AG20443 (cell line): ENCODE measurements at regions not wholly inside any gene's neighbourhood (a gene's known extent, or its start where the extent isn't known, plus 50 kb on each side); places are given as distances from the start of the nearest gene placed in this dataset.
A peak's percentile ranks its signal among the peaks of the same experiment; 100 is the strongest.

Experiments used
- DNase-seq: peaks from one replicate; pipeline ENCODE4 v3.0.0; 2012; ENCODE audit warnings: low spot score, mixed read lengths

DNA sequence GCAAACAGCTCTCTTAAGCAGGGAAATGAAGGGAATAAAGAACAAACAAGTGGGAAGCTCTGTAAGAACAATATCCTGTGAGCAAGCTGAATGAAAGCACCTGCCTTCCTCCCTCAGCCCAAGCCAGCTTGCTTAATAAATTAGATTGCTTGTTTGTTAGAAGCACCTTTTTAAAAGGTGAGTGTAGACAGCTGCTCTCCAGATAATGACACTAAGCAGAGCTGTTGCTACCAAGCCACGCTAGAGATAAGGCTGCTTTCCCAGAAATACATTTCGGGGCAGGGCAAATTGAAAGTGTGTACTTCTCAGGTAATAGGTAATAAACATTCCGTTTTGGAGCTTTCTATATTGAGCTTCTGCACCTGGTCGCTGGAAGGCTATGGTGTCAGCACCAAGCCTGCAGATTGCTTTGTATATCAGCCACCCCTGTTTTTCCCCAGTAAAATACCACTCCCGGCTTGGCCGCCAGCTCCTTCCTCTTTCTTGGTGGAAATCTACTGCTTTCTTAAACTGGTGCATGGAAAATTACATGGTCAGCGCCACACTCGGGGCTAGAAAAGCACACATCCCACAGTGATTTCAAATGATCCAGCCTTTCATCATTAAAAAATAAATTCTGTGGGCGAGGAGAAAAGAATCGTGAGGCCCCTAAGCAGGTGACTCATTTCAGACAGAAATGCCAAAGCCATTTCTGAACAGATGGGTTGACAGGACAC lies 151.3 kb downstream of the ETS2 start:
- DNase-seq, result peak; percentile 20

DNA sequence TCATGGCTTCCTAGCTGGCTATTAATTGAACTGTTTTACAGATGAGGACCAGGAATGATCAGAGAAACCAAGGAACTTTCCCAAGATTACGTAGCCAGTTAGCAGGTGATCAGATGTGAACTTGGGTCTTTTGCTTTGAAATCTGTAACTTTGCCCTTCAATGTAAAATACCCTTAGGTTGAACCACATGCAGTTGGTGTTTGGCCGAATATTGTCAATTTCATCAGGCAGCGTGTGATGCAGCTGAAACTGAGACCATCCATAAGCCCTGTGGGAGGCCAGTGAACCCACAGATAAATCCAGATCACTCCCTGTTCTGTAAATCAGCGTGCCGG lies 150.8 kb downstream of the ETS2 start:
- DNase-seq, result no peak

DNA sequence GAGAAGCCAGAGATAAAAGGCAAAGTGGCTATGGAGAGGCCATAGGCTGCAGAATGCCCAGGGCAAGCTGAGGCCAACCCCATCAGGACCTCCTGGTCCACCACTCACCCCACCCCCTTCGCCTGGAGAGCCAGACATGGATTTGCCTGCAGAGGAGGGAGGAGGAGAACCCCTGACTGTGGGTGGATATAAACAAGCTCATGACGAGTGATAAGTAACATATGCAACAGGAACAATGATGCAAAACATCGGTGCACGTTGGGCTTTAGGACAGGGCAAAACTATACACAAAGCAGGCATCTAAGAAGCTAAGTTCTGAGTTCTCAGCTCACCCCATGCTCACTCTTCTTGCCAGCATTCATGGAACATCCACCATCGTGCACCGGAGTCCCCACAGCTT lies 150.3 kb downstream of the ETS2 start:
- DNase-seq, result no peak

DNA sequence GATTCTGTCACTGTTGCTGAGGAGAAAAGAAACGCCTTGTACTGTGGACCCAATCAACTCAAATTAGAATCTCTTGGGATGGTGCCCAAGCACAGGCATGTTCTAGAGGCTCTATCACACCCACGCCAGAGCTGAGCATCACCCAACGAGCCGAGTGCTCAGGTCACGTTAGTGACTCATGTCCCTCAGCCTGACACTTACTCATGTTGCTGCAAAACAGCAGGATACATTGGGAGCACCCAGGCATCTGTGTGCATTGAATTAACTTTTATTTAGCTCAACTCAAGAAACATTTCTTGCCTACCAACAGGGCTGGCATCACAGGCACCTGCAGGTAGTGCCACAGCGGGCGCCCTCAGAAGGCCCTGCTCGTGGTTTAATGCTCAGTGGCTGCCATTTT lies 149.8 kb downstream of the ETS2 start:
- DNase-seq, result peak; percentile 53

DNA sequence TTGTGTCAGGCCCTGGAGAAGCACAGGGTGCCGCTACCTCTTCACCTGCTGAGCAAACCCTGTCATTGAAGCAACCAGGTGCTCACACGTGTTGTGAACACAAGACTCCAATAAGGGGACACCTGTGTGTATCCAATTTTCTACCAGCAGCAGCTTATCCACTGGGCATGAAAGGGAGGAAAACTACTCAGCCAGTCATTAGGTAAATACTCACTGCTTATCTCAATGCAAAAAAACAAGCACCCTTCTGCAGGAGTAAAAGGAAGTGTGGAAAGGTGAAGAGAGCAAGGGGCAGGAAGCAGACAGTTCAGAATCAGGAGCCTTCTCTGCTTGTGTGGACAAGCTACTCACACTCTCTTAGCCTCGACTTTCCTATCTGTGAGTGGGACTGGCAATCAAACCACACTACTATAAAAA lies 148.9 kb downstream of the ETS2 start:
- no peak for DNase-seq

DNA sequence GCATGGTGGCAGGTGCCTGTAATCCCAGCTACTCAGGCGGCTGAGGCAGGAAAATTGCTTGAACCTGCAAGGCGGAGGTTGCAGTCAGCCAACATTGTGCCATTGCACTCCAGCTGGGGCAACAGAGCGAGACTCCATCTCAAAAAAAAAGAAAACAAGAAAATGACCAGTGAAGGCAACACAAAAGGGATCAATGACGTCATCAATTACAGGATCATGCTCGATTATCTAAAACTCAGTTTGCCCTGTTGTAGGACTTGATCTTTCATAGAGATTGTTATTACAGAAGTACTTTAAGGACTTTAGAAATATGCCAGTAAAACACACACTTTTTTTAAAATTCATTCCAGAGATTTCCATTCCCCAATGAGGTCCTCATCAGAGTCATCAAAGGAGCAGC lies 147.8 kb downstream of the ETS2 start:
- no peak for DNase-seq

DNA sequence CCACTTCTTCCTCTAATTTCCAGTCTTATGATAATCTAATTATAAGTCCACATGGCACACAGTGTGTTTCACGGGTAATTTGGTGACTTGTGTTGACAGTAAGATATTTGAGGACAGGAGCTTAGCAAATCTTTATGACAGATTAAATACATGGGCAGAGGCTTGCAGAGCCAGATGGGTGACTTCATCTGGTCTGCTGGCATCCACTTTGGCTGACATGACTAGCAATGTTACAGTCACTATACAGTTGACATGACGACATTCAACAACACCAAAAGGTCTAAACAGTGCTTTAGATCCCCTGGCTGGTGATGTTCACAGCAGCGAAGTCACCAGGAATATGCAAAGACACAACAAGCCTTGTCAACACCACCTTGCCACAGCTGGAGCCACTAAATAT lies 147.2 kb downstream of the ETS2 start:
- no peak for DNase-seq

DNA sequence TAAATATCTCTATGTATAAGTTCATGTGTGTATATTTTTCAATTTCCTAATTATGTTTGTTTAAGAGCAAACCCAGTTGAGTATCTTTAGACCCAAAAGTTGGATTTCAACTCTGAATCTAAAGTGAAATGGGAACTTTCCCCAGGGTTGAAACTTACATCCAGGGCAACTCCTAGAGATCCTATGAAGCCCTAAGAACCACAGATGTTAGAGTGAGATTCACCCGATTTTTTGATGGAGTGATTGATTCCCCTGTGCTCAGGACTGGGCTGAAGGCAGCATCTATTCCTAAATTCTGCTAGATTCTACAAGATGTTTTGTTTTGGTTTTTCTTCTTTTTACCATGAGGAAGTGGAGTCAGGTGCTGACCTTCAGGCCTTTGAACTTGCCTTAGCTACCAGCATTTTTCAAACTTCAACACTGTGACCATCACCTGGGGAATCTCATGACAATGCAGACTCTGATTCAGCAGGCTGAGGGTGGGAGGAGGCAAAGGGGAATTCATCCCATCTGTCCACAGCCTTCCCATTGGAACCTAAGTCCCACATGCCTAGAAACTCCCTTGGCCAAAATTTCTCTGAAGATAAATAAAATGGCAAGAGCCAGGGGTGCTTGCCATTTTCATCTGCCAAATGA lies 145.5 kb downstream of the ETS2 start:
- DNase-seq, result no peak

DNA sequence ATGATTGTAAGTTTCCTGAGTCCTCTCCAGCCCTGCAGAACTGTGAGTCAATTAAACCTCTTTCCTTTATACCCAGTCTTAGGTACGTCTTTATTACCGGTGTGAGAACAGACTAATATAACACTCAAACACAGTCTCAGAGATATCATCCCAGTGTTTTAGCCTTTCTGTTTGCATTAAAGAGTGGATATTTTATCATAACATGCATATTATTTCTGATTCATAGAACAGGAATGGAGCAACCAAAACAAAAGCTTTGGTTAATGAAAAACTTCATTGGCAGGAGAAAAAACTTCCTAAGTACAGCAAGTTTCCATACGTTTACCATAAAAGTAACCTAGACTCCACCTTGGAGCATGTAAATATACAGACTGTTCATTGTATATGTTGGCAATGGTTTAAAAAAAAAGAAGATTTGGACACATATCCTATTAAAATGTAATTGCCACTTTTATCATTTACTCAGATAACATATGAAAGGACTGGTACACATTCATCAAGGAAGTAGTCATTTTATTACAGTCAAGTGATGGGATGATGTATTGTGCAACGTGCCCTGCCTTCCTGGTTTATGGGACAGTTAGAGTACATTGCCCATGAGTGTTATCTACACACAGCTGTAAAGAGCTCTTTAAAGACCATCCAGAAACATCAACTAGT lies 144.8 kb downstream of the ETS2 start:
- DNase-seq, result no peak

DNA sequence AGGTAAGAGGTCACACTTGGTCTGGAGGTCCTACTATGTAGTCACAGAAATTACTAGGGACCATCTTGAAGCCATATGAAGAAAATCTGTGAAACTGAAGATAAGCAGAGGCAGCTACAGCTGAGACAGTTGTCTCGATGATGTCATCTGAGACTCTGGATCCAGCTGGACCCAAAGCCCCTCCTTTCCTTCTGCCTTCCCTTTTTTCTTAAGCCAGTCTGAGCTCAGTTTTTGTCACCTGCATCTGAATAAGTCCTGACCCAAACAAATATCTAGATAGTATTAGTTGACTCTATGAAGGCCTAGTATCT lies 143.3 kb downstream of the ETS2 start:
- no peak for DNase-seq

DNA sequence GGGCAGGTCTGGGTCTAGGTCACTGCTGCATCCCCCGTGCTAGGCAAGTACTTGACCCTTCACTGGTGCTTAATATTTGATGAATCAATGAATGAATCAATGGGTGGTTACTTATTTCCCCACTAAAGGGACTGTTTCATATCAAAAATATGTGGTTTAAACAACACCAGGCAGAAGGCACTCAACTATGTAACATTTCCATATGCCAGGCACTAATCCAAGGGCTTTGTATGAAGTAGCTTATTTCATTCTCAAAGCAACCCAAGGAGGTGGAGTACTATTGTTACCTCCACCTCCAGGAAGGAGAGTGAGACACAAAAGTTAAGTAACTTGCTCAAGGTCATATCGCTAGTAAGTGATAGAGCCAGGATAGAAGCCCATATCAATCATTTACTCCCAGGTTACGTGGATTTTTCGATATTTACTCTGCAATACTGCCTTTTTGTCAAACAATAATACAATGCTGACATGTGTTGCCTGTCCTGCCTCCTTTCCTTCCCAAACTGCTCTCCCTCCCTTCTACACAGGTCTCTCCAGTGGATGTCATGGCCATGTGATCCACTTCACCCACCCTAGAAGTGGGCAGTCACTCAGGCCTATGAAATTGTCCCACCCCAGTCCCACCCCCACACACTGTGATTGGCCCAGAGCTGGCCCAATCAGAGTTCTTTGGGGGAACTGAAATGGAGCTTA lies 142.8 kb downstream of the ETS2 start:
- peak; percentile 56 for DNase-seq

DNA sequence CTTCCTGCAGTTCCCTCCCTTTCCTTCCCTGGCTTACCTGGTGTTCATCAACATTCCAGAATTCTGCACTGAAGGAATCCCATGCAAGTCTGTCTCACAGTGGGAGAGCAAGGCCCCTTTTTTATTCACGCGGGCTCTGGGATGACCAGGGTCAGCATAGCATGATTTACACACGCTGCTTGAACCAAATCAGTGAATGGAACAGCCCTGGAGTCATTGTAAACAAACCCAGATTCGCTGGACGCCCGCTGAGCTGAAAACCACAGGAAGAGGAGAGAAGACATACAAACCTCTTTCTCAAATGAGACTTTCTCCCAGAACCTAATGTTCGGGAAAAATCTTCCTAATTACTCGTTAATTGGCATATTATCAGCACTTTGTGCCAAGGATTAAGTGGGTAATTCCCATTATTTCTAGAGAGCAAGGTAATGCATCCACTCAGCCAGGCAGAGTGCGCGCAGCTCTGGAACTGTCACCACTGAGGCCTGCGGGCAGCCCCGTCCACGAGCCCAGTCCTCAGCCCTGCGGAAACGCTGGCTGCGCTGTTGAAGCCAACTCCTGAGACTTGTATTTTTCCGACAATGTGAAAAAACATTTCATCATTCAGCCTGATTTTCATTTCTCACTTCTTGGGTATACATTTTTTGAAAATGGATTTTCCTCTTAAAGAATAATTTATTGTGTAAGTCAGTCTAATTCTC lies 140.0 kb downstream of the ETS2 start:
- no peak for DNase-seq

DNA sequence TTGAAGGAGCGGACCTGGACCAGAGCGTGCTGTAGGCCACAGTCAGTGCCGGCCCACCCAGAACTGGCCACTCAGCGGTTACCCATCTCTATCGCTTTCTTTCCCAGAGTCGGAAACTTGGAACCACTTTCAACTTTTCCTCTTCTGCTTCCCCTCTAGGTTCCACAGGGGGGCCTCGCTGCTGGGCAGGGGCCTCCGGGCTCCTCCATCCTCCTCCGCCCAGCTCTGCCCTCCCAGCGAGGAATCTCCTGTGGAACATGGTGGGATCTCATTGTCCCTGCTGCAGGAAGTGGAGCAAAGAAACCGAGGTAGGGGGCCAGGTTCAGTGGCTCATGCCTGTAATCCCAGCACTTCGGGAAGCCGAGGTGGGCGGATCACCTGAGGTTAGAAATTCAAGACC lies 139.2 kb downstream of the ETS2 start:
- no peak for DNase-seq

DNA sequence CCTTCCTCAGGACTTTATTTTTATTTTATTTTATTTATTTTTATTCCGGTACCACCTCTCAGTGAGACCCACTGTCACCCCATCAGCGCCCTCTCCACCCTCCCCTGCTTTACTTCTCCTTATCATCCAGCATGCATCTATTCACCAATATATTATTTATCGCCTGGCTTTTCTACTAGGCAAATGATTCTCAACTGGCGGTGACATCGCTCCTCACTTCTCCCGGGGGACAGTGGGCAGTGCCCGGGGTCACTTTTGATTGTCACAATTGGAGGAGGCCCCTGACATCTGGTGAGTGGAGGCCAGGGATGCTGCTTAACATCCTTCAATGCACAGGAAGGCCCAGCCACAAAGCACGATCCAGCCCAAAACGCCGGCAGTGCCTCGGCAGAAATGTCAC lies 138.7 kb downstream of the ETS2 start:
- no peak for DNase-seq

DNA sequence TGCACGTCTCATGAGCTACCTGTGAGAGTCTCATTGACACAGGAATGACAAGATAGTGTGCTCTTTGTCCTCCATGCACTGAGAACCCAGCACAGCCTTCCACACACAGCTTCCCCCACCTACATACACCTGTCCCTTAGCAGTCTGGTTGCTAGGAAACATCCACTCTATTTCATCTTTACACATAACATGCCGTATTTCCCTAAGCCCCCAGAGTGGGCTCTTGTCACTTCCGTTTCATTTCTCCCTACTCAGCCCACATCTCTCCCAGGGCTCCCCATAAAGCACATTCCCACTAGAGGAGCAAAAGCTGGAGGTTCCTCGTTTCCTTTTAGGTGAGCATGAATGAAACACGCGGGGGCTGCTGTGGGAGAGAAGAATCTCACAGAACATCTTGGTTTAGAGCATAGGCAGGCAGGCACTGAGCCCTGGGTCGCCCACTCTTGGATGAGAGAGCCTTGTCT lies 137.1 kb downstream of the ETS2 start:
- no peak for DNase-seq

DNA sequence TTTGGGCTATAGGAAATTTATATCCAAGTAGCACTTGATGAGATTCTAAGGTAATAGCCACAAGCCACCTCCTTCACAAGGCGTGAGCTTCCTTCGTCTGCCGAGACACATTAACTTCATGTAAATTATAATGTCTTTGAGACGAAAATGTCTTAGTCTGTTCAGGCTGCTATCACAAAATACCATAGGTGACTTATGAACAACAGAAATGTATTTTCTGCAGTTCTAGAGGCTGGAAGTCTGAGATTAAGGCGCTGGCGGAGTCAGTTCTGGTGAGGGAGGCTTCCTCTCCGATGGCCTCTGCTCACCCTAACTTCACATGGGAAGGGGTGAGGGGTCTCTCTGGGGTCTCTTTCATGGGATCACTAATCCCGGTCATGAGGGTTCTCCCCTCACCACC lies 133.0 kb downstream of the ETS2 start:
- DNase-seq, result no peak

DNA sequence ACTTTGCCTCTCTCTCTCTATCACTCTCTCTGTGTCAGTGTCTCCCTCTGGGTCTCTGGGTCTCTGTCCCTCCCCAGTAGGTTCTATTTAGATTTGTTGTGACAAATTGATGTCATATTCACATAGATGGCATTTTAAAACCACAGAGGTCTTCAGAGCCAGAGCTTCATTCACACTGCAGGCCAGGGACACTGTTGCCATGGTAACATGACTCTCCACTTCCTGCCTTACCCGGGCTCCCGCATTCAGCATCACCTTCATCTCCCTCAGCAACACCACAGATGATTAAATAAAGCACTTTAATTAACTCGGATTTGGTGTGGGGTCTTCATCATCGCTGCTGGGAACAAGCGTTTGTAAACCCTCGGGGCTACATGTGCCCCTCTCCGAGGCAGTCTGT lies 132.6 kb downstream of the ETS2 start:
- DNase-seq, result peak; percentile 39

DNA sequence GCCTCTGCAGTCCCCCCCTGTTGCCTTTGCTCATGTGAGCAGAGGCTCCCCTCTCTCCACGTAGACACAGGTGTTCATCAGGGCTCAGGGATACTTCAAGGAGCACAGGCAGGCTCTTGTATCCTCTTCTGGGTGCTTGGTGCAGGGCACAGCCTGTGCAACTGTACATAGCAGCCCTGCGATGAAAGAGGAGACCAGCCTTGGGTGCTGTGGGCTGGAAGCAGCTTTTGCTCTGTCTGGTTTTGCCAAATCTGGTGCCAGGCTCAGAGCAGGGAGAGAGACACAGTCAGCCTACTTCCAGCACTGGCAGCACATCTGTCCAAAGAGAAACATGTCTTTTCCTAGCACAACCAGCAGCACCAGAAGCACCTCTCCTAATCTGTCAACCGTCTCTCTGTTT lies 132.1 kb downstream of the ETS2 start:
- DNase-seq, result no peak

DNA sequence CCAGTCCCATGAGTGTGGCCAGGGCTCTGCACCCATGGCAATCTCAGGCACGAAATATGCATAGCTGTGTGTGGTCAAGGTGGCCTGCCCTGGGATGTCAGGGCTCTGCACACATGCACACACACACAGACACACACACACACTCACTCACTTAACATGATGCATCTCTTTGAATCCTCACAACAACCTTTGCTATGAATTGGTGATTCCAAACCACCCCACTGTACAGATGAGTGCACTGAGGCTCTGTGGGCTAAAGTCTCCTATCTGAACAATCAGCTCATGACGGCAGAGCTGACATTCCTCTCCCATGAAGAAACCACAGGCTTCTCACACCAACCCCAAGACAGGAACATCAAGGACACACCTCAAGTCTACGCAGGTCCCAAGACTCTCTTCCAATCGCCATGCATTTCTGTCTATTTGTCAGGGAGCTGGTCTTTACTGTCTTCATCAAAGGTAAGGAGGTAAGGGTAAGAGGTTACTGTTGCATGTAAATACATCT lies 131.6 kb downstream of the ETS2 start:
- no peak for DNase-seq

DNA sequence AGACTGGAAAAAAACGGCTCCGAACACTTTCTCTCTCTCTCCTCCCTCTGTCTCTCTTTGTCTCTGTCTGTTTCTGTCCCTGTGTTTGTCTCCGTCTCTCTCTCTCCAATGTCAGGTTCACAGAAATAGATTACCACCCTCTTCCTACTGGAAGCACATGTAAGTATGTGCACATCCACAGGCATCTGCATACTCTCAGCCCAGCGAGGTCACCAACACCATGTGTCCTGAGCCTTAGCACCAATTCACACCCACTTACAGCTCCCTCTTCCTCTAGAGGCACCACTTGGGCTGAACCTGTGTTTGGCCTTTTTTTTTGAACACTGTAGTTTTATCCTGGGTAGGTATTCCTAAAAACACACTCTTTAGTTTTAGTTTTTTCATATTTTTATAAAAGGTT lies 130.5 kb downstream of the ETS2 start:
- no peak for DNase-seq

DNA sequence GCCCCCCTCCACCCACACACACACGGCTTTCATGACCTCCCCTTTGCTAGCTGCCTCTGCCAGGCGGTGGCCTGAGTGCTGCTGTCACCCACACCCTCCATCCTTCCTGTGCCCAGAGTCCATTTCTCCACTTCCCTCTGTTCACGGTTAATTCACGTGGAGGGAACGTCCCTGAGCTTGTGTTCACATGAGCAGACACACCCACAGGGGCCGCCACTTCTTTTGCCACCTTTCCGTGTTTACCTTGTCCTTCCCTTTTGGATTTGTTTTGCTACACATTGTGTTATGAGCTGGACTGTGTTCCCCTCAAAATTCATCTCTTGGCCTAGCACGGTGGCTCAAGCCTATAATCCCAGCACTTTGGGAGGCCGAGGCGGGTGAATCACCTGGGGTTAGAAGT lies 128.0 kb downstream of the ETS2 start:
- no peak for DNase-seq

DNA sequence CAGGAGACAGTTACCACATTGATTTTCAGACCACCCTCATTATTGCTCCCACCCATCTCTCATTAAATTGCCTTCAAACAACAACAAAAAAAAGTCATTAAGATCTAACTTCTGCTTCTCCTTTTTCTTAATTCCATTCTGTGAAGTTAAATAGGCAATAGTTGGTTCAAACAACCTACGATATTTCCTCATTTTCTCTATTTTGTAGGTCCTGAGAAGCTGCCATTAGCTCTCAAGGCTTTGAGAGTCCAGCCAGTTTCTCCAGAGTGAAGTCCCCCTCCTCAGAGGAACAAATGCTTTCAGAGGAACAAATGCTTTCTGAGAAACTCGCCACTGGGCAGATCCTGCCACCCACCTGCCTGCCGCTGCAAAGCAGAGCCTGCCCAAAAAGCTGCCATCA lies 125.6 kb downstream of the ETS2 start:
- no peak for DNase-seq
